HG03095 (cell line): ENCODE measurements at regions not wholly inside any gene's neighbourhood (a gene's known extent, or its start where the extent isn't known, plus 50 kb on each side); places are given as distances from the start of the nearest gene placed in this dataset.
"Not testable (repeated sequence)": the region's sequence is repeated elsewhere in the genome, so short reads cannot be mapped to it uniquely, and the experiment has no call there.

ENCODE experiments used
- ATAC-seq: cut with Tn5 transposase; IDR thresholded peaks from one replicate; pipeline ENCODE4 v1.9.1; 2021; ENCODE audit warnings: moderate library complexity; ENCODE audit not compliant: unreplicated experiment

GRCh38 chr10:89944138-89944537 lies 242.7 kb downstream of the KIF20B start:
- ATAC-seq = no peak

GRCh38 chr10:89946106-89946505 lies 244.7 kb downstream of the KIF20B start:
- no peak for ATAC-seq

GRCh38 chr10:89949496-89949895 lies 248.1 kb downstream of the KIF20B start:
- no peak for ATAC-seq

GRCh38 chr10:89952325-89952724 lies 250.9 kb downstream of the KIF20B start:
- no peak for ATAC-seq

GRCh38 chr10:89952751-89953150 lies 251.4 kb downstream of the KIF20B start:
- ATAC-seq = no peak

GRCh38 chr10:89954061-89954460 lies 252.7 kb downstream of the KIF20B start:
- no peak for ATAC-seq

- ATAC-seq = no peak
These were observed 253.6 kb downstream of the KIF20B start for GRCh38 chr10:89954787-89955566.

GRCh38 chr10:89959433-89960110 lies 258.2 kb downstream of the KIF20B start:
- no peak for ATAC-seq

GRCh38 chr10:89963451-89964102 lies 262.2 kb downstream of the KIF20B start:
- ATAC-seq = no peak

GRCh38 chr10:89966211-89966610 lies 264.8 kb downstream of the KIF20B start:
- ATAC-seq = no peak

- ATAC-seq = no peak
These were observed 271.9 kb downstream of the KIF20B start for GRCh38 chr10:89973326-89973725.

GRCh38 chr10:89975071-89975470 lies 273.7 kb downstream of the KIF20B start:
- ATAC-seq = no peak

GRCh38 chr10:89975771-89976170 lies 274.4 kb downstream of the KIF20B start:
- ATAC-seq = no peak

GRCh38 chr10:89978081-89978480 lies 276.7 kb downstream of the KIF20B start:
- no peak for ATAC-seq

- ATAC-seq = no peak
These were observed 278.3 kb downstream of the KIF20B start for GRCh38 chr10:89979726-89980125.

- no peak for ATAC-seq
These were observed 278.8 kb downstream of the KIF20B start for GRCh38 chr10:89980166-89980565.

- no peak for ATAC-seq
These were observed 280.5 kb downstream of the KIF20B start for GRCh38 chr10:89981891-89982290.

- no peak for ATAC-seq
These were observed 284.1 kb downstream of the KIF20B start for GRCh38 chr10:89985446-89985845.

- not testable (repeated sequence) for ATAC-seq
These were observed 287.0 kb downstream of the KIF20B start for GRCh38 chr10:89988361-89988760.

- ATAC-seq = no peak
These were observed 291.2 kb downstream of the KIF20B start for GRCh38 chr10:89992575-89992974.

GRCh38 chr10:90007226-90007625 lies 305.8 kb downstream of the KIF20B start:
- no peak for ATAC-seq

- not testable (repeated sequence) for ATAC-seq
These were observed 309.9 kb downstream of the KIF20B start for GRCh38 chr10:90011281-90011680.
